ENCODE measurements at regions not wholly inside any gene's neighbourhood (a gene's known extent, or its start where the extent isn't known, plus 50 kb on each side); places are given as distances from the start of the nearest gene placed in this dataset.

DNA sequence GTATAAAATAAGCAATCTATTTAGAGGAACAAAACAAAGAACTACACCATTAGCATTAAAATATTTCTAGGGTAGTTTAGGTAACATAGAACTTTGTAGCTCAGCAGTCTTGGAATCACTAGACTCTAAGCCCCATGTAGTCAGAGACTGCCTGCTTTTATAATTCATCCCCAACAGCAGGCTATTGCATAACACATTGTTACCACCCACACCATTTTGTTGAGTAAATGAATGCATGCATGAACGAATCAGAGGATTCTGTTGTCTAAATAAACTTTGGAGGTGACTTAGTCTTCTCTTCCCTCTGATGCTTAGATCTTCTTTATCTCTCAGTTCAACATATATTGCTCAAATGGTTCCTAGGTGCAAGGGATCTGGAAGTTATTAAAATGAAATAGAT is 167.6 kb upstream of the TNP1 start (continued):
- TF ChIP-seq, protein P1, sequence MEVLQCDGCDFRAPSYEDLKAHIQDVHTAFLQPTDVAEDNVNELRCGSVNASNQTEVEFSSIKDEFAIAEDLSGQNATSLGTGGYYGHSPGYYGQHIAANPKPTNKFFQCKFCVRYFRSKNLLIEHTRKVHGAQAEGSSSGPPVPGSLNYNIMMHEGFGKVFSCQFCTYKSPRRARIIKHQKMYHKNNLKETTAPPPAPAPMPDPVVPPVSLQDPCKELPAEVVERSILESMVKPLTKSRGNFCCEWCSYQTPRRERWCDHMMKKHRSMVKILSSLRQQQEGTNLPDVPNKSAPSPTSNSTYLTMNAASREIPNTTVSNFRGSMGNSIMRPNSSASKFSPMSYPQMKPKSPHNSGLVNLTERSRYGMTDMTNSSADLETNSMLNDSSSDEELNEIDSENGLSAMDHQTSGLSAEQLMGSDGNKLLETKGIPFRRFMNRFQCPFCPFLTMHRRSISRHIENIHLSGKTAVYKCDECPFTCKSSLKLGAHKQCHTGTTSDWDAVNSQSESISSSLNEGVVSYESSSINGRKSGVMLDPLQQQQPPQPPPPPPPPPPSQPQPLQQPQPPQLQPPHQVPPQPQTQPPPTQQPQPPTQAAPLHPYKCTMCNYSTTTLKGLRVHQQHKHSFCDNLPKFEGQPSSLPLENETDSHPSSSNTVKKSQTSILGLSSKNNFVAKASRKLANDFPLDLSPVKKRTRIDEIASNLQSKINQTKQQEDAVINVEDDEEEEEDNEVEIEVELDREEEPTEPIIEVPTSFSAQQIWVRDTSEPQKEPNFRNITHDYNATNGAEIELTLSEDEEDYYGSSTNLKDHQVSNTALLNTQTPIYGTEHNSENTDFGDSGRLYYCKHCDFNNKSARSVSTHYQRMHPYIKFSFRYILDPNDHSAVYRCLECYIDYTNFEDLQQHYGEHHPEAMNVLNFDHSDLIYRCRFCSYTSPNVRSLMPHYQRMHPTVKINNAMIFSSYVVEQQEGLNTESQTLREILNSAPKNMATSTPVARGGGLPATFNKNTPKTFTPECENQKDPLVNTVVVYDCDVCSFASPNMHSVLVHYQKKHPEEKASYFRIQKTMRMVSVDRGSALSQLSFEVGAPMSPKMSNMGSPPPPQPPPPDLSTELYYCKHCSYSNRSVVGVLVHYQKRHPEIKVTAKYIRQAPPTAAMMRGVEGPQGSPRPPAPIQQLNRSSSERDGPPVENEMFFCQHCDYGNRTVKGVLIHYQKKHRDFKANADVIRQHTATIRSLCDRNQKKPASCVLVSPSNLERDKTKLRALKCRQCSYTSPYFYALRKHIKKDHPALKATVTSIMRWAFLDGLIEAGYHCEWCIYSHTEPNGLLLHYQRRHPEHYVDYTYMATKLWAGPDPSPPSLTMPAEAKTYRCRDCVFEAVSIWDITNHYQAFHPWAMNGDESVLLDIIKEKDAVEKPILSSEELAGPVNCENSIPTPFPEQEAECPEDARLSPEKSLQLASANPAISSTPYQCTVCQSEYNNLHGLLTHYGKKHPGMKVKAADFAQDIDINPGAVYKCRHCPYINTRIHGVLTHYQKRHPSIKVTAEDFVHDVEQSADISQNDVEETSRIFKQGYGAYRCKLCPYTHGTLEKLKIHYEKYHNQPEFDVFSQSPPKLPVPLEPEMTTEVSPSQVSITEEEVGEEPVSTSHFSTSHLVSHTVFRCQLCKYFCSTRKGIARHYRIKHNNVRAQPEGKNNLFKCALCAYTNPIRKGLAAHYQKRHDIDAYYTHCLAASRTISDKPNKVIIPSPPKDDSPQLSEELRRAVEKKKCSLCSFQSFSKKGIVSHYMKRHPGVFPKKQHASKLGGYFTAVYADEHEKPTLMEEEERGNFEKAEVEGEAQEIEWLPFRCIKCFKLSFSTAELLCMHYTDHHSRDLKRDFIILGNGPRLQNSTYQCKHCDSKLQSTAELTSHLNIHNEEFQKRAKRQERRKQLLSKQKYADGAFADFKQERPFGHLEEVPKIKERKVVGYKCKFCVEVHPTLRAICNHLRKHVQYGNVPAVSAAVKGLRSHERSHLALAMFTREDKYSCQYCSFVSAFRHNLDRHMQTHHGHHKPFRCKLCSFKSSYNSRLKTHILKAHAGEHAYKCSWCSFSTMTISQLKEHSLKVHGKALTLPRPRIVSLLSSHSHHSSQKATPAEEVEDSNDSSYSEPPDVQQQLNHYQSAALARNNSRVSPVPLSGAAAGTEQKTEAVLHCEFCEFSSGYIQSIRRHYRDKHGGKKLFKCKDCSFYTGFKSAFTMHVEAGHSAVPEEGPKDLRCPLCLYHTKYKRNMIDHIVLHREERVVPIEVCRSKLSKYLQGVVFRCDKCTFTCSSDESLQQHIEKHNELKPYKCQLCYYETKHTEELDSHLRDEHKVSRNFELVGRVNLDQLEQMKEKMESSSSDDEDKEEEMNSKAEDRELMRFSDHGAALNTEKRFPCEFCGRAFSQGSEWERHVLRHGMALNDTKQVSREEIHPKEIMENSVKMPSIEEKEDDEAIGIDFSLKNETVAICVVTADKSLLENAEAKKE (CRISPR knock-in tag; IDR thresholded peaks at IDR 0.05) = no peak
- TF ChIP-seq EZH2phosphoT487 (IDR thresholded peaks at IDR 0.05; ENCODE audit: unreplicated experiment) (no peak), JUNB (IDR thresholded peaks at IDR 0.05; ENCODE audit: unreplicated experiment) (no peak), ZNF114 (CRISPR knock-in tag; IDR thresholded peaks at IDR 0.05) (no peak)
- TF ChIP-seq, protein P2, sequence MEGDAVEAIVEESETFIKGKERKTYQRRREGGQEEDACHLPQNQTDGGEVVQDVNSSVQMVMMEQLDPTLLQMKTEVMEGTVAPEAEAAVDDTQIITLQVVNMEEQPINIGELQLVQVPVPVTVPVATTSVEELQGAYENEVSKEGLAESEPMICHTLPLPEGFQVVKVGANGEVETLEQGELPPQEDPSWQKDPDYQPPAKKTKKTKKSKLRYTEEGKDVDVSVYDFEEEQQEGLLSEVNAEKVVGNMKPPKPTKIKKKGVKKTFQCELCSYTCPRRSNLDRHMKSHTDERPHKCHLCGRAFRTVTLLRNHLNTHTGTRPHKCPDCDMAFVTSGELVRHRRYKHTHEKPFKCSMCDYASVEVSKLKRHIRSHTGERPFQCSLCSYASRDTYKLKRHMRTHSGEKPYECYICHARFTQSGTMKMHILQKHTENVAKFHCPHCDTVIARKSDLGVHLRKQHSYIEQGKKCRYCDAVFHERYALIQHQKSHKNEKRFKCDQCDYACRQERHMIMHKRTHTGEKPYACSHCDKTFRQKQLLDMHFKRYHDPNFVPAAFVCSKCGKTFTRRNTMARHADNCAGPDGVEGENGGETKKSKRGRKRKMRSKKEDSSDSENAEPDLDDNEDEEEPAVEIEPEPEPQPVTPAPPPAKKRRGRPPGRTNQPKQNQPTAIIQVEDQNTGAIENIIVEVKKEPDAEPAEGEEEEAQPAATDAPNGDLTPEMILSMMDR (conservative IDR thresholded peaks at IDR 0.05; ENCODE audit: low read depth in 2 of 2) = no peak

DNA sequence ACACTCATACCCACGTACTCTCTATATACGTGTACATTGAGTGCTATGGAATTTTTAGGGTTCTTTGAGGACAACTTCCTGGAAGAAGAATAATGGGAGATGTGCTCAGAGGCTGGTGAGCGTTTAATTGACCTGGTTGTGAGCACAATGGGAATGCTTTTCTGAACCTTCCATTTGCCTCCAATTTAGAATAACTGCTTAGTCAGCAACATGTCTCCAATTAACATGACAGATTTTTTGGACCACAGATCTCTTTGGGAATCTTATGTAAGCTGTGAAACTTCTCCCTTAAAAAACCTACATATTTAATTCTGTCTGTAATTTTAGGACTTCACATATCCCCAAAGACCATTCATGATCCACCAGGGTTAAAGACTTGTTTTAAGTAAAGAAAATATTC is 166.7 kb upstream of the TNP1 start:
- H3K4me1 ChIP-seq (ENCODE audit: insufficient read depth) = no peaks in the 10 kb centered on the region
- no peaks in the 10 kb centered on the region; the same call in 2 of the 3 replicates for H3K9me3 Mint-ChIP-seq
- H3K27ac Mint-ChIP-seq = no peak overlapping the region; the same call in 1 of the 2 replicates
- no peak overlapping the region for H3K27ac ChIP-seq (ENCODE audit: low read depth)
- H3K36me3 Mint-ChIP-seq (ENCODE audit: low read depth) = no peaks in the 10 kb centered on the region
- H3K4me1 Mint-ChIP-seq = peaks cover 5% of the 10 kb centered on the region; the same call in 1 of the 3 replicates
- ATAC-seq (no peak), DNase-seq (ENCODE audit: low spot score) (no peak)
- no peaks in the 10 kb centered on the region for H3K36me3 ChIP-seq (ENCODE audit: insufficient read depth)
- no peak overlapping the region for H3K4me2 ChIP-seq
- no peaks in the 10 kb centered on the region for H3K27me3 Mint-ChIP-seq (ENCODE audit: insufficient read depth, low read depth, poor library complexity)
- no peaks in the 10 kb centered on the region for H3K27me3 ChIP-seq (ENCODE audit: insufficient read depth)
- no peaks in the 10 kb centered on the region for H3F3A ChIP-seq (replicated peaks; ENCODE audit: low read depth)
- no peaks in the 10 kb centered on the region for H3K79me2 ChIP-seq (replicated peaks; ENCODE audit: insufficient read depth)
- no peak overlapping the region for H3K4me3 ChIP-seq
- peaks cover 8% of the 10 kb centered on the region; the same call in 1 of the 2 replicates for H3K9me2 ChIP-seq (ENCODE audit: insufficient read depth)
- H3K4me3 Mint-ChIP-seq = no peak overlapping the region
- no peak overlapping the region for H2AFZ ChIP-seq
- H4K20me1 ChIP-seq (replicated peaks; ENCODE audit: insufficient read depth) = no peaks in the 10 kb centered on the region
- TF ChIP-seq, protein P3, sequence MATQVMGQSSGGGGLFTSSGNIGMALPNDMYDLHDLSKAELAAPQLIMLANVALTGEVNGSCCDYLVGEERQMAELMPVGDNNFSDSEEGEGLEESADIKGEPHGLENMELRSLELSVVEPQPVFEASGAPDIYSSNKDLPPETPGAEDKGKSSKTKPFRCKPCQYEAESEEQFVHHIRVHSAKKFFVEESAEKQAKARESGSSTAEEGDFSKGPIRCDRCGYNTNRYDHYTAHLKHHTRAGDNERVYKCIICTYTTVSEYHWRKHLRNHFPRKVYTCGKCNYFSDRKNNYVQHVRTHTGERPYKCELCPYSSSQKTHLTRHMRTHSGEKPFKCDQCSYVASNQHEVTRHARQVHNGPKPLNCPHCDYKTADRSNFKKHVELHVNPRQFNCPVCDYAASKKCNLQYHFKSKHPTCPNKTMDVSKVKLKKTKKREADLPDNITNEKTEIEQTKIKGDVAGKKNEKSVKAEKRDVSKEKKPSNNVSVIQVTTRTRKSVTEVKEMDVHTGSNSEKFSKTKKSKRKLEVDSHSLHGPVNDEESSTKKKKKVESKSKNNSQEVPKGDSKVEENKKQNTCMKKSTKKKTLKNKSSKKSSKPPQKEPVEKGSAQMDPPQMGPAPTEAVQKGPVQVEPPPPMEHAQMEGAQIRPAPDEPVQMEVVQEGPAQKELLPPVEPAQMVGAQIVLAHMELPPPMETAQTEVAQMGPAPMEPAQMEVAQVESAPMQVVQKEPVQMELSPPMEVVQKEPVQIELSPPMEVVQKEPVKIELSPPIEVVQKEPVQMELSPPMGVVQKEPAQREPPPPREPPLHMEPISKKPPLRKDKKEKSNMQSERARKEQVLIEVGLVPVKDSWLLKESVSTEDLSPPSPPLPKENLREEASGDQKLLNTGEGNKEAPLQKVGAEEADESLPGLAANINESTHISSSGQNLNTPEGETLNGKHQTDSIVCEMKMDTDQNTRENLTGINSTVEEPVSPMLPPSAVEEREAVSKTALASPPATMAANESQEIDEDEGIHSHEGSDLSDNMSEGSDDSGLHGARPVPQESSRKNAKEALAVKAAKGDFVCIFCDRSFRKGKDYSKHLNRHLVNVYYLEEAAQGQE (IDR thresholded peaks at IDR 0.05; ENCODE audit: unreplicated experiment) = no peak
- TF ChIP-seq ZNF114 (CRISPR knock-in tag; IDR thresholded peaks at IDR 0.05) (no peak), EZH2phosphoT487 (IDR thresholded peaks at IDR 0.05; ENCODE audit: unreplicated experiment) (no peak), POLR2AphosphoS5 (IDR thresholded peaks at IDR 0.05; ENCODE audit: low read depth) (no peak), ZNF331 (CRISPR knock-in tag; IDR thresholded peaks at IDR 0.05; ENCODE audit: low read depth) (no peak)
- TF ChIP-seq, protein P2 (conservative IDR thresholded peaks at IDR 0.05; ENCODE audit: low read depth in 2 of 2) = no peak
- TF ChIP-seq, protein P4, sequence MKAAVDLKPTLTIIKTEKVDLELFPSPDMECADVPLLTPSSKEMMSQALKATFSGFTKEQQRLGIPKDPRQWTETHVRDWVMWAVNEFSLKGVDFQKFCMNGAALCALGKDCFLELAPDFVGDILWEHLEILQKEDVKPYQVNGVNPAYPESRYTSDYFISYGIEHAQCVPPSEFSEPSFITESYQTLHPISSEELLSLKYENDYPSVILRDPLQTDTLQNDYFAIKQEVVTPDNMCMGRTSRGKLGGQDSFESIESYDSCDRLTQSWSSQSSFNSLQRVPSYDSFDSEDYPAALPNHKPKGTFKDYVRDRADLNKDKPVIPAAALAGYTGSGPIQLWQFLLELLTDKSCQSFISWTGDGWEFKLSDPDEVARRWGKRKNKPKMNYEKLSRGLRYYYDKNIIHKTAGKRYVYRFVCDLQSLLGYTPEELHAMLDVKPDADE (IDR thresholded peaks at IDR 0.05) = no peak
